Breast epithelium (tissue), 3 donors: ENCODE measurements at regions not wholly inside any gene's neighbourhood (a gene's known extent, or its start where the extent isn't known, plus 50 kb on each side); places are given as distances from the start of the nearest gene placed in this dataset.
"Not testable (repeated sequence)": the region's sequence is repeated elsewhere in the genome, so short reads cannot be mapped to it uniquely, and the experiment has no call there.

Source experiments
- CTCF ChIP-seq, 3 donors: fragments of 450-650 bp; IDR thresholded peaks; one replicate each; pipeline ENCODE4 v1.5.1; 2016 to 2017; ENCODE audit warnings: antibody characterized with exemption in 3 of 3, mild to moderate bottlenecking in 3 of 3, moderate library complexity in 3 of 3
- POLR2A ChIP-seq: fragments of 450-650 bp; IDR thresholded peaks from one replicate; pipeline ENCODE4 v1.6.1; 2016; ENCODE audit warnings: antibody characterized with exemption, mild to moderate bottlenecking, moderate library complexity

- TF ChIP-seq CTCF (IDR thresholded peaks at IDR 0.05), result not testable (repeated sequence)
- TF ChIP-seq POLR2A, result peak; percentile 38
Measured at GRCh38 chr17:30731210-30732132, 93.0 kb downstream of the CRLF3 start.
